Duodenal mucosa (tissue), 2 donors: ENCODE measurements at regions not wholly inside any gene's neighbourhood (a gene's known extent, or its start where the extent isn't known, plus 50 kb on each side); places are given as distances from the start of the nearest gene placed in this dataset.

Experiments used
- H3K27ac ChIP-seq: one replicate; pipeline ENCODE4 v1.7.0; 2013; ENCODE audit warnings: low read depth, low read length
- H3K27me3 ChIP-seq, 2 donors: one replicate each; pipeline ENCODE4 v1.7.0; 2013; ENCODE audit warnings: low read length in 2 of 2, control low read depth in 1 of 2; ENCODE audit not compliant: insufficient read depth in 2 of 2, control insufficient read depth in 1 of 2
- H3K36me3 ChIP-seq, 2 donors: one replicate each; pipeline ENCODE4 v1.7.0; 2013; ENCODE audit warnings: low read length in 2 of 2, control low read depth in 1 of 2; ENCODE audit not compliant: insufficient read depth in 2 of 2, control insufficient read depth in 1 of 2
- H3K4me1 ChIP-seq, 2 donors: one replicate each; pipeline ENCODE4 v1.7.0; 2013; ENCODE audit warnings: low read length in 2 of 2, control low read depth in 1 of 2; ENCODE audit not compliant: insufficient read depth in 2 of 2, control insufficient read depth in 1 of 2
- H3K4me3 ChIP-seq, 2 donors: one replicate each; pipeline ENCODE4 v1.7.0; 2013; ENCODE audit warnings: low read length in 2 of 2, low read depth in 1 of 2
- H3K9ac ChIP-seq, 2 donors: one replicate each; pipeline ENCODE4 v1.7.0; 2013; ENCODE audit warnings: low read length in 2 of 2, low read depth in 1 of 2
- H3K9me3 ChIP-seq, 2 donors: one replicate each; pipeline ENCODE4 v1.7.0; 2013; ENCODE audit warnings: low read length in 2 of 2, control low read depth in 1 of 2; ENCODE audit not compliant: control insufficient read depth in 1 of 2

- peaks cover 4 to 10% of the 10 kb centered on the region in 2 donors for H3K9me3 ChIP-seq
- no peak overlapping the region for H3K27ac ChIP-seq
- H3K27me3 ChIP-seq: peaks cover 0 to 6% of the 10 kb centered on the region in 2 donors
- no peaks in the 10 kb centered on the region for H3K36me3 ChIP-seq
- no peaks in the 10 kb centered on the region for H3K4me1 ChIP-seq
- no peak overlapping the region for H3K9ac ChIP-seq
- H3K4me3 ChIP-seq: no peak overlapping the region
Observed at GRCh38 chr2:71905205-71905604, 242.5 kb downstream of the CYP26B1 start.

DNA sequence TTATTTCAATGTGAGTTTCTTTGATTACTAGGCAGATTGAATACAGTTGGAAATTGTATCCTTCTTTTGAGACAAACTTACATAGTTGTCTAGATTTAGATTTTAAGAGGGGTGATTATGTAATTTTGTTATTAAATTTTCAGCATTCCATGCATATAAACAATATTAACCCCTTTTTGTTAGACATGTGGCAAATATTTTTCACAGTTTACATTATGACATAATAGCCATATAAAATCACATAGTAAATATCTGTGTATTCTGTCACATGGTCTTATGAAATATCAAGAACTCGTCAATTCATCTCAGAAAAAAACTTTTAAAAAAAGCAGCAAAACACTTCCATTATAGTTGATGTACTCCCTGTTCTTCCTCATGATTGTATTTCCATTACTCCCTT lies 243.8 kb downstream of the CYP26B1 start:
- Histone ChIP-seq H3K27me3 (no peaks in the 10 kb centered on the region), H3K4me1 (no peaks in the 10 kb centered on the region), H3K27ac (no peak overlapping the region), H3K4me3 (no peak overlapping the region), H3K9ac (no peak overlapping the region), H3K9me3 (no peaks in the 10 kb centered on the region), H3K36me3 (no peaks in the 10 kb centered on the region)

GRCh38 chr2:71901466-71901865 lies 246.2 kb downstream of the CYP26B1 start:
- no peaks in the 10 kb centered on the region for H3K27me3 ChIP-seq
- no peaks in the 10 kb centered on the region for H3K4me1 ChIP-seq
- H3K9me3 ChIP-seq: no peaks in the 10 kb centered on the region
- H3K9ac ChIP-seq: no peak overlapping the region
- no peak overlapping the region for H3K4me3 ChIP-seq
- no peak overlapping the region for H3K27ac ChIP-seq
- no peaks in the 10 kb centered on the region for H3K36me3 ChIP-seq

- Histone ChIP-seq H3K36me3 (no peaks in the 10 kb centered on the region), H3K9ac (no peak overlapping the region), H3K4me3 (no peak overlapping the region), H3K27me3 (no peaks in the 10 kb centered on the region), H3K4me1 (no peaks in the 10 kb centered on the region), H3K27ac (no peak overlapping the region), H3K9me3 (no peaks in the 10 kb centered on the region)
Observed at GRCh38 chr2:71898851-71899681, 248.6 kb downstream of the CYP26B1 start.

DNA sequence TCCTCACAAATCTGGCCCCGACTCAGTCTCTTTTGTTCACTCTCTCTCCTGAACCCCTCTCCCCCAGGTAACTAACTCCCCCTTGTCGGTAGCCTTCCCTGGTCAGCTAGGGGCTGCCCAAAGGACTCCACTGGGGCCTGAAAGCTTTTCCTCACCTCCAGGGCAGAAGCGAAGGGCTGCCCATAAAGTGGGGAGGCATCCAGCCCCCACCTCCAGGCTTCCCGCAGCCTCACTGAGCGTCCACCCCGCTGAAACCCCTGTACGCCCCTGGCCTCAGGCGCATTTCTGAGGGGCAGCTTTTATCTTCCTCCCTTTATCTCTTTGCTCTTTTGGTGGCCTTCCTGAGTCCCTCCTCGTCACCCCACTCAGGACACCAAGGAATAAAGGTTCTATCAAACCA lies 249.3 kb downstream of the CYP26B1 start:
- Histone ChIP-seq H3K4me3 (no peak overlapping the region), H3K4me1 (no peaks in the 10 kb centered on the region), H3K27me3 (no peaks in the 10 kb centered on the region), H3K9me3 (no peaks in the 10 kb centered on the region), H3K27ac (no peak overlapping the region), H3K9ac (no peak overlapping the region), H3K36me3 (no peaks in the 10 kb centered on the region)

GRCh38 chr2:71897836-71898235 lies 249.8 kb downstream of the CYP26B1 start:
- no peak overlapping the region for H3K27ac ChIP-seq
- H3K9ac ChIP-seq: no peak overlapping the region
- H3K27me3 ChIP-seq: peaks cover 0 to 4% of the 10 kb centered on the region in 2 donors
- no peaks in the 10 kb centered on the region for H3K36me3 ChIP-seq
- H3K9me3 ChIP-seq: no peaks in the 10 kb centered on the region
- H3K4me1 ChIP-seq: no peaks in the 10 kb centered on the region
- H3K4me3 ChIP-seq: no peak overlapping the region

GRCh38 chr2:71897137-71897480 lies 250.6 kb downstream of the CYP26B1 start:
- Histone ChIP-seq H3K4me3 (no peak overlapping the region), H3K27ac (no peak overlapping the region), H3K9ac (no peak overlapping the region), H3K9me3 (no peaks in the 10 kb centered on the region), H3K4me1 (no peaks in the 10 kb centered on the region), H3K27me3 (peaks cover 0 to 7% of the 10 kb centered on the region in 2 donors), H3K36me3 (no peaks in the 10 kb centered on the region)

DNA sequence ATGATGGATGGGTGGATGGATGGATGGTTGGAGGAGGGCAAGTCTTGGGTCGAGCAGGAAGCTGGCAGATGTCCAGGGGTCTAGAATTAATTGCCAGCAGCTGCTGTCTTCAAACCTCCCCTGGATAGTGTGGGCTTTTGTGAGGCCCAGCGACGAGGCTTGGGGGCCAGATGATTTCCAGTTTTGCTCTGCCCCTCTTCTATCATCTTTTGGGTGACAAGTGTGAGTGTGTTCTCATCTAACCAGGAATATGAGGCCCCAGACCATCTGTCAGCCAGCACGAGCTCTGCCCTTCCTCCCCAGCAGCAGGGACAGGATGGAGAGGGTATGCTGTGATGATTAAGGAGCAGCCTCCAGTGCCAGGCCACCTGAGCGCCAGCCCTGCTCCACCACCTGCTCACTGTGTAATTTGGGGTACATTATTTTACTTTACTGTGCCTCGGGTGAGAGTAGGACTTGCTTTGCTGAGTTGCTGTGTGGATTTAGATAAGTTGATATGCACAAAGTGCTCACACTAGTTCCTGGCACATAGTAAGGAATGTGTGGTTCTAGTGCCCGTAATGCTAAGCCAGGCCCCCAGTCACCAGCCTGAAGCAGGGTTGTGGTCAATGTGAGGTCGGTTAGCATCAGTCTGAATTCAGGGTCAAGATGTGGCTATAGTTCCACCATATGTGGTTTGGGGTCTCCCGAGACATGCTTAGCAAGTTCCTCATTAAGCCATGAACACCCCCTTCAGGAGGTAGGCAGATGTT lies 251.1 kb downstream of the CYP26B1 start:
- Histone ChIP-seq H3K27ac (no peak overlapping the region), H3K4me1 (no peaks in the 10 kb centered on the region), H3K4me3 (no peak overlapping the region), H3K9me3 (no peaks in the 10 kb centered on the region), H3K27me3 (peaks cover 0 to 7% of the 10 kb centered on the region in 2 donors), H3K9ac (no peak overlapping the region), H3K36me3 (no peaks in the 10 kb centered on the region)

DNA sequence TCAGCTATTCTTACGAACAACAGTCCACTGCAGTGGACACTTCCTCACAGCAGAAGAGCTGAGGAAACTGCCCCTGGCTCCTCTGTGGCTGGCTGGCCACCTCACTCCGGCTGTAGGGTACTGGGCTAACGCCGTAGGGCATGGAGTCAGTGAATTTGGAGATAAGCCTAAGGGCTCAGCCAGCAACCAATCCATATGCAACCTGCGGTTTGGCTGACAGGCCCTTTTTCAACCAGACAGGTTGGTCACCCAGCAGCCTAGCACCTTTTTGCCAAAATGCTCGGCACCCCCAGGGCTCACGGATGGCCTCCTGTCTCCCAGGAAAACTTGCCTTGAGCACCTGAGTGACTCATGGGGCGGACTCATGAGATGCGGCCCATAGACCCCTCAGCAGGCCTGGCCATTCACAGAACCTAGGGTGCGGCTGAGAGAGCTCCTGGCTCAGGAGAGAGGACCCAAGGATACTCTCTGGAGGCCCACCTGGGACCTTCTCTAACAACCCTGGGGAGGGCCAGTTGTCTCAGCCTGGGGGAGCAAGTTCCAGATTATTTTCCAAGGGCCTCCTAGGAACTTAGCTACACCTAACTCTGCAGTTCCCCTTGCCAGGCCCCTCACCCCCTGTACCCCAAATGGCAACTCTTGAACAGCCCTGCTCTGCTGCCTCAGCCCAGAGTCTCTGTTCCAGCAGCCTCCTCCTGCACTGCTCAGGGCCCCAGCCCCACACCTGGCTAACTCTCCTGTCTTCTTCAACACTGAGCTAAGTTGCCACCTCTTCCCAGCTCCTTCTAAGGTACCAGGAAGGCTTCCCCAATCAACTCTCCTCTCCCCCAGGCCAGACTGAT lies 252.1 kb downstream of the CYP26B1 start:
- H3K4me1 ChIP-seq: no peaks in the 10 kb centered on the region
- H3K9ac ChIP-seq: no peak overlapping the region
- H3K4me3 ChIP-seq: no peak overlapping the region

GRCh38 chr2:71894261-71894660 lies 253.4 kb downstream of the CYP26B1 start:
- no peak overlapping the region for H3K4me3 ChIP-seq
- no peaks in the 10 kb centered on the region for H3K36me3 ChIP-seq
- H3K9ac ChIP-seq: no peak overlapping the region

More for the DNA sequence above, 252.1 kb downstream of the CYP26B1 start:
- H3K27ac ChIP-seq: no peak overlapping the region
- H3K36me3 ChIP-seq: no peaks in the 10 kb centered on the region
- no peaks in the 10 kb centered on the region for H3K9me3 ChIP-seq
- H3K27me3 ChIP-seq: peaks cover 0 to 7% of the 10 kb centered on the region in 2 donors

More at GRCh38 chr2:71894261-71894660, 253.4 kb downstream of the CYP26B1 start:
- H3K27ac ChIP-seq: no peak overlapping the region
- H3K27me3 ChIP-seq: peaks cover 0 to 7% of the 10 kb centered on the region in 2 donors
- no peaks in the 10 kb centered on the region for H3K9me3 ChIP-seq
- no peaks in the 10 kb centered on the region for H3K4me1 ChIP-seq
